ENCODE measurements at regions not wholly inside any gene's neighbourhood (a gene's known extent, or its start where the extent isn't known, plus 50 kb on each side); places are given as distances from the start of the nearest gene placed in this dataset.
"Not testable (repeated sequence)": the region's sequence is repeated elsewhere in the genome, so short reads cannot be mapped to it uniquely, and the experiment has no call there.

DNA sequence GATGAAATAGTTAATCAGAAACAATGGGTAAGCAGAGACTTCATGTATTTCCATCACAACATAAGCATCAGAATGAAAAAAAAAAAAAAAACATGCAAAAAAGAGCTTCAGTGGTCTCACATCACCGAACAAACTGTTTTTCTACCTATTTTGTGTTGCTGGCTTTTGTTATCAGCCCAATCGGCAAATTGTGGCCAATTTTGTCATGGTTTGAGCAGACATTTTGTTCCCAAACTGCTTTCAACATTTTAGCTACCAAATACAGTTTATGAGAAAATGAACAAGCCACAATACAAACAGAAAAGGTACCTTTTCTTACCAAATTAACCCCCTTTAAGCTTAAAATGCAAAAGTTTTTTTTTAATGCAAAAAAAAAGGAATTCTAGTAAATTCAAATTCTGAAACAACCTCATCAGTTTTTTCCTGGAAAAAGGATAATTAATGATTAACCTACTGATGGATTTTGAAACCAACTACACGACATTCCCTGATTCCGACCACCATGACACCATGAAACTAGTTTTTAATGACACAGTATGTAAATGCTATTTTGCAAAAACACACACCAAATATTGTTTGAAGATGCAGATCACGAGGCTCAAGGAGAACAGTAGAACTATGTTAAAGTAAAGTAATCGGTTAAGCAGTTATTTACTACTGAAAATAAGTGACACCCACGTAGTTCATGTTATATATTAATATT is 316.7 kb downstream of the BCL2L11 start:
- not testable (repeated sequence) for H3K36me3 ChIP-seq (ENCODE audit: control insufficient read depth in 2 of 2, insufficient read depth in 2 of 2, low read length in 1 of 2); H3K4me3 ChIP-seq (ENCODE audit: low read length in 2 of 2); H3K27ac ChIP-seq (ENCODE audit: low read depth in 1 of 2, low read length in 1 of 2); H3K9me3 ChIP-seq (ENCODE audit: control insufficient read depth in 2 of 2, insufficient read depth in 1 of 2, low read length in 1 of 2); H3K4me1 ChIP-seq (ENCODE audit: control insufficient read depth in 2 of 2, insufficient read depth in 2 of 2, low read length in 2 of 2); DNase-seq (ENCODE audit: low read depth in 6 of 9, low spot score in 9 of 9); H3K27me3 ChIP-seq (ENCODE audit: control insufficient read depth in 2 of 2, insufficient read depth in 1 of 2, low read length in 1 of 2)
- WGBS: 87% methylated on average over 3 of the region's 7 CpGs

GRCh38 chr2:111438161-111438560 is 317.4 kb downstream of the BCL2L11 start:
- H3K4me3 ChIP-seq (ENCODE audit: low read length in 2 of 2); H3K27me3 ChIP-seq (ENCODE audit: control insufficient read depth in 2 of 2, insufficient read depth in 1 of 2, low read length in 1 of 2); H3K4me1 ChIP-seq (ENCODE audit: control insufficient read depth in 2 of 2, insufficient read depth in 2 of 2, low read length in 2 of 2); DNase-seq (ENCODE audit: low read depth in 6 of 9, low spot score in 9 of 9); H3K9me3 ChIP-seq (ENCODE audit: control insufficient read depth in 2 of 2, insufficient read depth in 1 of 2, low read length in 1 of 2); H3K27ac ChIP-seq (ENCODE audit: low read depth in 1 of 2, low read length in 1 of 2); H3K36me3 ChIP-seq (ENCODE audit: control insufficient read depth in 2 of 2, insufficient read depth in 2 of 2, low read length in 1 of 2): not testable (repeated sequence)
- 90% methylated on average over 2 of the region's 2 CpGs for WGBS

DNA sequence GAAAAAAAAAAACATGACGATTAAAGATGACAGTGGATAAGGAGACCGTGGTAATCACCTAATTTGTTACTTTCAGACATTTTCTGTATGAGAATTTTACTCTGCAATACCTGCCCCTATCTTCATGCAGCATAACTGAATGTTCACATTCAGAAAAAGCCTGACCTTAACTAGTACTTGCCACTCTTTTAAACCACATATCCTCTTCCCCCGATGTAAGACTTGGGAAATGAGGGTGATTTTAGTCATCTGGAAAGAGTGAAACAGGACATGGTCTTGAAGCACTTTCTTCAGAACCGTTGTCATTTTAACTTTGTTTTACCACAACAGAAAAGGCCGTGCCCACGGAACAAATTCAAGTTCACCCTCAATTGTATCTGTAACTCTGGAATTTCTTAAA is 318.5 kb downstream of the BCL2L11 start:
- DNase-seq (ENCODE audit: low read depth in 6 of 9, low spot score in 9 of 9); H3K36me3 ChIP-seq (ENCODE audit: control insufficient read depth in 2 of 2, insufficient read depth in 2 of 2, low read length in 1 of 2); H3K4me1 ChIP-seq (ENCODE audit: control insufficient read depth in 2 of 2, insufficient read depth in 2 of 2, low read length in 2 of 2); H3K9me3 ChIP-seq (ENCODE audit: control insufficient read depth in 2 of 2, insufficient read depth in 1 of 2, low read length in 1 of 2); H3K4me3 ChIP-seq (ENCODE audit: low read length in 2 of 2); H3K27ac ChIP-seq (ENCODE audit: low read depth in 1 of 2, low read length in 1 of 2); H3K27me3 ChIP-seq (ENCODE audit: control insufficient read depth in 2 of 2, insufficient read depth in 1 of 2, low read length in 1 of 2): not testable (repeated sequence)
- WGBS: 25% methylated on average over 2 of the region's 6 CpGs

DNA sequence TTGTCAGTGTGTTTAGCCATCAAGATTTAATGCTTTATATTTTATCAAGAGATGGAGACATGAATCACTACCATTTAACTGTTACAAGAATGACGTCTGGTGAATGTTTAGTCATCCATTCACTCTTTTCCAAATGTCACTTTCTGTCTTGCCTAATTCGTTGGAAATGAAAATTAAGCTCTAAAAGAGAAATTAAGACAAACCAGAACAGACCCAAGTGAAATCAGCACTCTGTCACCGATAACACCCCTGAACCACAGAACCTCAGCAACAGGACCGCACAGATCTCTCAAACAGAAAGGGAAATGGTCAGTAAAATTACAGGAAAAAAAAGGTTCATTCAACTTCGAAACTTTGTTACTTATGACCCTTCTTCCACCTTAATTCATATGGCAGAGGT is 320.9 kb downstream of the BCL2L11 start:
- not testable (repeated sequence) for H3K27me3 ChIP-seq (ENCODE audit: control insufficient read depth in 2 of 2, insufficient read depth in 1 of 2, low read length in 1 of 2); H3K4me3 ChIP-seq (ENCODE audit: low read length in 2 of 2); H3K9me3 ChIP-seq (ENCODE audit: control insufficient read depth in 2 of 2, insufficient read depth in 1 of 2, low read length in 1 of 2); DNase-seq (ENCODE audit: low read depth in 6 of 9, low spot score in 9 of 9); H3K36me3 ChIP-seq (ENCODE audit: control insufficient read depth in 2 of 2, insufficient read depth in 2 of 2, low read length in 1 of 2); H3K4me1 ChIP-seq (ENCODE audit: control insufficient read depth in 2 of 2, insufficient read depth in 2 of 2, low read length in 2 of 2); H3K27ac ChIP-seq (ENCODE audit: low read depth in 1 of 2, low read length in 1 of 2)
- over 99% methylated on average over 3 of the region's 5 CpGs for WGBS

DNA sequence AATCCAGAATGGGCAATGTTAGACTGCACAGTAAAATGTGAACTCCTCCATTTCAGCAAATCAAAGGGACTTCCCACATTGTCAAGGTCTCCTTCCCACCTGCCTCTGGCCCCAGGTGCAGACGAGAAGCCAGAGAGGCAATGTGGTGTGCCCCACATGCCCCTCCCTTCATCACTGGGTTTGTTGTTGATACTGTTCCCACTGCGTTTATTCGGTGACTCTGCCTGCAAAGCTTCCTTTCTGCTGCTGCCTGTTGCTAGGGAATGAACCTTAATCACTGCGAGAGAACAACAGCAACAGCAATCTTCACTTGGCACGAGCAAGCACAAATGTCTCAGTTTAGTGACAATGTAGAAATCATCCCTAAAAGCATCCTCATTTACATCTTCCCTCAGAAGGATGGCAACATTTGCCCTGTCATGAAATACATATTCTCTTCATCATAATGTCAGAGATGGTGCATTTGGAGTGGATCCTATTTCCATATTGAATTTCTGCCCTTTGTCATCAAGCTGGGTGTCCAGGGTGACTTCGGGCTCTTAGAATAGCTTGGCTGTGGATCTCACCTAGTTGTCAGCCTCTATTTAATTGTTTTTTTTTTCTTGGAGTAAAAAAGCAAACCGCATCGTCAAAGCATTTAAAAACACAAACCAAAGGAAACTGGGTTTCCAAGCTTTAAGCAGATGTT is 322.2 kb downstream of the BCL2L11 start:
- not testable (repeated sequence) for H3K27ac ChIP-seq (ENCODE audit: low read depth in 1 of 2, low read length in 1 of 2); H3K4me3 ChIP-seq (ENCODE audit: low read length in 2 of 2); H3K9me3 ChIP-seq (ENCODE audit: control insufficient read depth in 2 of 2, insufficient read depth in 1 of 2, low read length in 1 of 2); H3K4me1 ChIP-seq (ENCODE audit: control insufficient read depth in 2 of 2, insufficient read depth in 2 of 2, low read length in 2 of 2); H3K36me3 ChIP-seq (ENCODE audit: control insufficient read depth in 2 of 2, insufficient read depth in 2 of 2, low read length in 1 of 2); DNase-seq (ENCODE audit: low read depth in 6 of 9, low spot score in 9 of 9); H3K27me3 ChIP-seq (ENCODE audit: control insufficient read depth in 2 of 2, insufficient read depth in 1 of 2, low read length in 1 of 2)
- 8% methylated on average over 5 of the region's 8 CpGs for WGBS

- H3K27me3 ChIP-seq (ENCODE audit: control insufficient read depth in 2 of 2, insufficient read depth in 1 of 2, low read length in 1 of 2); H3K4me1 ChIP-seq (ENCODE audit: control insufficient read depth in 2 of 2, insufficient read depth in 2 of 2, low read length in 2 of 2); H3K9me3 ChIP-seq (ENCODE audit: control insufficient read depth in 2 of 2, insufficient read depth in 1 of 2, low read length in 1 of 2); H3K36me3 ChIP-seq (ENCODE audit: control insufficient read depth in 2 of 2, insufficient read depth in 2 of 2, low read length in 1 of 2); H3K27ac ChIP-seq (ENCODE audit: low read depth in 1 of 2, low read length in 1 of 2); DNase-seq (ENCODE audit: low read depth in 6 of 9, low spot score in 9 of 9); H3K4me3 ChIP-seq (ENCODE audit: low read length in 2 of 2): not testable (repeated sequence)
- no CpG with 5 or more reads among the region's 2 CpGs for WGBS
Measured at GRCh38 chr2:111444516-111444915, 323.8 kb downstream of the BCL2L11 start.

DNA sequence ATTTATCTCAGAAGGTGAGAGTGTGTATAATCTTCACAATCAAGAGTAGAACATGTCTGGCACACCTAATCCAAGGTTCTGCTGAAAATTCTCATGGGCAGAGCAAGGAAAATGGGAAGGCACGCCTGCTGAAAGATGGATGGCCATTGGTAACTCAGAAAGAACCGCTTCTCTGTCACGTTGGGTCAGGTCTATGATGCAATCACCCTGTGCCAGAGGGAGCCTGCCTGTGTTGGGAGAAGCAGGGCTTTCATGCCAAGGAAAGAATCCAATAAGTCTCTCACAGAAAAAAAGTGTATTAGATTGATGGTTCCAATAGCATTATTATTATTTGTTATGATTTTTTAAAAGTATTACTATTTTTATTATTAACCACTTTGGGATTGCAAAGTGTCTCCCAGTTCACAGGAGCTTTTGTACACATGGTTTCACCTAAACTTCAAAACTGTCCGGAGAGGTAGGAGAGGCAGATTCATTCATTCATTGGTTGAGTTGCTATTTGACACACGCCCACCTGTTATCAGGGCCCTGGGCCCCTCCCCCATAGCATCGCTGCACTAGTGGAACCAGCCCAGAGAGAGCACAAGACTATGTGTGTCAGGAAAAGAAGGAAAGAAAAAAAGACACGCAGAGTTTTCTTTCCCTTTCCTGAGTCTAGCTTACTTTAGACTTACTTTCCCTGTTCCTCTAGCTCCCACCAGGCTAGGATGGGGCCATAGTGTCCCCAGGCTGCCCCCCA is 324.6 kb downstream of the BCL2L11 start:
- H3K9me3 ChIP-seq (ENCODE audit: control insufficient read depth in 2 of 2, insufficient read depth in 1 of 2, low read length in 1 of 2); DNase-seq (ENCODE audit: low read depth in 6 of 9, low spot score in 9 of 9); H3K36me3 ChIP-seq (ENCODE audit: control insufficient read depth in 2 of 2, insufficient read depth in 2 of 2, low read length in 1 of 2); H3K27me3 ChIP-seq (ENCODE audit: control insufficient read depth in 2 of 2, insufficient read depth in 1 of 2, low read length in 1 of 2); H3K27ac ChIP-seq (ENCODE audit: low read depth in 1 of 2, low read length in 1 of 2); H3K4me1 ChIP-seq (ENCODE audit: control insufficient read depth in 2 of 2, insufficient read depth in 2 of 2, low read length in 2 of 2); H3K4me3 ChIP-seq (ENCODE audit: low read length in 2 of 2): not testable (repeated sequence)
- no CpG with 5 or more reads among the region's 7 CpGs for WGBS

DNA sequence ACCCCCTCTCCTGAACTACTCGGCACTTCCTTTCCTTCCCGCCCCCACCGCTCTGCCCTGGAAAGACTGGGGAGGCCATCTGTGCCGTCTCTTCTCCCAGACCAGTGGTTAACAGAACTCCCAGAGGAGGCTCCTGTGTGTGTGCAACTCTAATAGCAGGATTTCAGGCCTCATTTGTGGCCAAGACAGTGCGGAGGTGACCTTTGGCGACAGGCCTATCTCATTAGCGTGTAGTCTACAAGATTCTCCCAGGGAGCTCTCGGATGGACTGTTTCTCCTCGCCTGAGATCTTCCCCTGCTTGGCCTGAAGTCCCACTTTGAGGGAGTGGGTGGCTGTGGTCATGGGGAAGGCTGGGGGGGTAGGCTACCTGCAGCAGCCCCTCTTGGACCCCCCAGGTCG is 325.2 kb downstream of the BCL2L11 start:
- not testable (repeated sequence) for H3K36me3 ChIP-seq (ENCODE audit: control insufficient read depth in 2 of 2, insufficient read depth in 2 of 2, low read length in 1 of 2); H3K27me3 ChIP-seq (ENCODE audit: control insufficient read depth in 2 of 2, insufficient read depth in 1 of 2, low read length in 1 of 2); H3K4me1 ChIP-seq (ENCODE audit: control insufficient read depth in 2 of 2, insufficient read depth in 2 of 2, low read length in 2 of 2); DNase-seq (ENCODE audit: low read depth in 6 of 9, low spot score in 9 of 9); H3K4me3 ChIP-seq (ENCODE audit: low read length in 2 of 2); H3K27ac ChIP-seq (ENCODE audit: low read depth in 1 of 2, low read length in 1 of 2); H3K9me3 ChIP-seq (ENCODE audit: control insufficient read depth in 2 of 2, insufficient read depth in 1 of 2, low read length in 1 of 2)
- no CpG with 5 or more reads among the region's 10 CpGs for WGBS

DNA sequence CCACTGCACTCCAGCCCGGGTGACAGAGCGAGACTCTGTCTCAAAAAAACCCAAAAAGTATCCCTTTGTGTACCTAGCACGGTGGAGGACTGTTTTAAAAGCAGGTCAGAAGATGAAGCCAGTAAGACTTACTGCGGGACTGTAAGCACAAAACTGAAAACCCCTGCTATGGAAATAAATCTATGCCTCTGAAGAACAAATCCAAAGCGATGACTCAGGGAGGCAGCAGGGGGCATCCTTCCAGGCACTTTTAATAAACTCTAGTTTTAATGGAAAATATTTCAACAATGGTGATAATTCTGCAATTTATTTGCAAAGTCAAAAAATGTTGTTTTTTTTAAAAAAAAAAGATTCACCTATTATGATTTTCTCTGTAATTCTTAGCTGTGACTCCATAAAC is 326.8 kb downstream of the BCL2L11 start:
- not testable (repeated sequence) for H3K27me3 ChIP-seq (ENCODE audit: control insufficient read depth in 2 of 2, insufficient read depth in 1 of 2, low read length in 1 of 2); H3K4me3 ChIP-seq (ENCODE audit: low read length in 2 of 2); H3K36me3 ChIP-seq (ENCODE audit: control insufficient read depth in 2 of 2, insufficient read depth in 2 of 2, low read length in 1 of 2); H3K27ac ChIP-seq (ENCODE audit: low read depth in 1 of 2, low read length in 1 of 2); H3K9me3 ChIP-seq (ENCODE audit: control insufficient read depth in 2 of 2, insufficient read depth in 1 of 2, low read length in 1 of 2); DNase-seq (ENCODE audit: low read depth in 6 of 9, low spot score in 9 of 9); H3K4me1 ChIP-seq (ENCODE audit: control insufficient read depth in 2 of 2, insufficient read depth in 2 of 2, low read length in 2 of 2)
- 100% methylated on average over 4 of the region's 5 CpGs for WGBS

Data from thymus (tissue), 11 donors.